ENCODE measurements at regions not wholly inside any gene's neighbourhood (a gene's known extent, or its start where the extent isn't known, plus 50 kb on each side); places are given as distances from the start of the nearest gene placed in this dataset.

GRCh38 chr7:81327468-81328266, 408.8 kb upstream of the SEMA3C start:
- DNase-seq (no peak), ATAC-seq (no peak)
- H3K27me3 Mint-ChIP-seq = no peaks in the 10 kb centered on the region
- H3K4me3 Mint-ChIP-seq = no peak overlapping the region
- intact Hi-C loops (cut with DNase I, micrococcal nuclease) = no loop called here
- ChIA-PET CTCF (interaction anchor here (0.6 kb wide), 1 partner anchor 474 kb away, joined by 3 read pairs; no protein-coding TSS in a partner anchor), POLR2A (no interaction called here)
- H3K4me1 Mint-ChIP-seq = no peaks in the 10 kb centered on the region
- no peaks in the 10 kb centered on the region for H3K36me3 Mint-ChIP-seq (ENCODE audit: low read depth)
- H3K9me3 Mint-ChIP-seq (ENCODE audit: low read depth) = no peaks in the 10 kb centered on the region
- no peak overlapping the region for H3K27ac Mint-ChIP-seq

GRCh38 chr7:81321949-81322348, 403.1 kb upstream of the SEMA3C start:
- no peaks in the 10 kb centered on the region for H3K36me3 Mint-ChIP-seq (ENCODE audit: low read depth)
- CTCF ChIA-PET = no interaction called here
- ATAC-seq = no peak

GRCh38 chr7:81317741-81318140, 398.9 kb upstream of the SEMA3C start:
- Mint-ChIP-seq H3K36me3 (ENCODE audit: low read depth) (no peaks in the 10 kb centered on the region), H3K27me3 (no peaks in the 10 kb centered on the region), H3K27ac (no peak overlapping the region), H3K9me3 (ENCODE audit: low read depth) (no peaks in the 10 kb centered on the region), H3K4me3 (no peak overlapping the region), H3K4me1 (no peaks in the 10 kb centered on the region)
- CTCF ChIA-PET = no interaction called here
- DNase-seq (no peak), ATAC-seq (no peak)
- POLR2A ChIA-PET = no interaction called here
- intact Hi-C loops (cut with DNase I, micrococcal nuclease) = no loop called here

More at GRCh38 chr7:81321949-81322348, 403.1 kb upstream of the SEMA3C start:
- no peaks in the 10 kb centered on the region for H3K4me1 Mint-ChIP-seq
- H3K9me3 Mint-ChIP-seq (ENCODE audit: low read depth) = no peaks in the 10 kb centered on the region
- no peak for DNase-seq
- H3K4me3 Mint-ChIP-seq = no peak overlapping the region
- POLR2A ChIA-PET = no interaction called here
- intact Hi-C loops (cut with DNase I, micrococcal nuclease) = no loop called here
- H3K27me3 Mint-ChIP-seq = no peaks in the 10 kb centered on the region
- H3K27ac Mint-ChIP-seq = no peak overlapping the region

- Mint-ChIP-seq H3K9me3 (ENCODE audit: low read depth) (no peaks in the 10 kb centered on the region), H3K4me3 (no peak overlapping the region), H3K4me1 (no peaks in the 10 kb centered on the region), H3K27me3 (no peaks in the 10 kb centered on the region), H3K36me3 (ENCODE audit: low read depth) (no peaks in the 10 kb centered on the region), H3K27ac (no peak overlapping the region)
- no peak for DNase-seq
- CTCF ChIA-PET = no interaction called here
- POLR2A ChIA-PET = no interaction called here
- intact Hi-C loops (cut with DNase I, micrococcal nuclease) = no loop called here
- ATAC-seq = no peak
Observed at GRCh38 chr7:81308643-81309322, 389.9 kb upstream of the SEMA3C start.

GRCh38 chr7:81301815-81302214, 383.0 kb upstream of the SEMA3C start:
- Mint-ChIP-seq H3K36me3 (ENCODE audit: low read depth) (no peaks in the 10 kb centered on the region), H3K27me3 (no peaks in the 10 kb centered on the region), H3K4me3 (no peak overlapping the region), H3K27ac (no peak overlapping the region), H3K4me1 (no peaks in the 10 kb centered on the region), H3K9me3 (ENCODE audit: low read depth) (peaks cover 2% of the 10 kb centered on the region)
- no peak for DNase-seq
- ATAC-seq = no peak
- intact Hi-C loops (cut with DNase I, micrococcal nuclease) = no loop called here
- POLR2A ChIA-PET = no interaction called here
- CTCF ChIA-PET = no interaction called here

- H3K36me3 Mint-ChIP-seq (ENCODE audit: low read depth) = no peaks in the 10 kb centered on the region
- ChIA-PET POLR2A (no interaction called here), CTCF (no interaction called here)
- ATAC-seq (no peak), DNase-seq (no peak)
- peaks cover 2% of the 10 kb centered on the region for H3K9me3 Mint-ChIP-seq (ENCODE audit: low read depth)
- no peak overlapping the region for H3K4me3 Mint-ChIP-seq
- H3K4me1 Mint-ChIP-seq = no peaks in the 10 kb centered on the region
- no peak overlapping the region for H3K27ac Mint-ChIP-seq
- H3K27me3 Mint-ChIP-seq = no peaks in the 10 kb centered on the region
- intact Hi-C loops (cut with DNase I, micrococcal nuclease) = no loop called here
Observed at GRCh38 chr7:81300753-81301152, 381.9 kb upstream of the SEMA3C start.

- Mint-ChIP-seq H3K27ac (no peak overlapping the region), H3K27me3 (no peaks in the 10 kb centered on the region), H3K9me3 (ENCODE audit: low read depth) (peaks cover 2% of the 10 kb centered on the region), H3K4me1 (no peaks in the 10 kb centered on the region), H3K4me3 (no peak overlapping the region), H3K36me3 (ENCODE audit: low read depth) (no peaks in the 10 kb centered on the region)
- no peak for ATAC-seq
- POLR2A ChIA-PET = interaction anchor here (0.6 kb wide), 1 partner anchor 137 kb away, joined by 3 read pairs; no protein-coding TSS in a partner anchor
- no peak for DNase-seq
- intact Hi-C loops (cut with DNase I, micrococcal nuclease) = no loop called here
- CTCF ChIA-PET = no interaction called here
Observed at GRCh38 chr7:81299711-81300110, 380.9 kb upstream of the SEMA3C start.

GRCh38 chr7:81298951-81299666, 380.3 kb upstream of the SEMA3C start:
- ChIA-PET POLR2A (interaction anchor here (0.6 kb wide), 1 partner anchor 138 kb away, joined by 3 read pairs; no protein-coding TSS in a partner anchor), CTCF (no interaction called here)
- Mint-ChIP-seq H3K4me3 (no peak overlapping the region), H3K27ac (no peak overlapping the region), H3K36me3 (ENCODE audit: low read depth) (no peaks in the 10 kb centered on the region), H3K4me1 (no peaks in the 10 kb centered on the region), H3K9me3 (ENCODE audit: low read depth) (peaks cover 2% of the 10 kb centered on the region), H3K27me3 (no peaks in the 10 kb centered on the region)
- peak; percentile 39 for ATAC-seq
- intact Hi-C loops (cut with DNase I, micrococcal nuclease) = no loop called here
- DNase-seq = no peak

GRCh38 chr7:81297317-81297716, 378.5 kb upstream of the SEMA3C start:
- peaks cover 2% of the 10 kb centered on the region for H3K9me3 Mint-ChIP-seq (ENCODE audit: low read depth)
- no peak for ATAC-seq
- intact Hi-C loops (cut with DNase I, micrococcal nuclease) = no loop called here
- no peaks in the 10 kb centered on the region for H3K36me3 Mint-ChIP-seq (ENCODE audit: low read depth)
- no peak for DNase-seq
- H3K4me3 Mint-ChIP-seq = no peak overlapping the region
- no peaks in the 10 kb centered on the region for H3K27me3 Mint-ChIP-seq
- no peak overlapping the region for H3K27ac Mint-ChIP-seq
- CTCF ChIA-PET = no interaction called here
- POLR2A ChIA-PET = no interaction called here
- no peaks in the 10 kb centered on the region for H3K4me1 Mint-ChIP-seq

GRCh38 chr7:81296726-81297125, 377.9 kb upstream of the SEMA3C start:
- intact Hi-C loops (cut with DNase I, micrococcal nuclease) = no loop called here
- H3K4me3 Mint-ChIP-seq = no peak overlapping the region
- H3K27ac Mint-ChIP-seq = no peak overlapping the region
- DNase-seq (no peak), ATAC-seq (no peak)
- POLR2A ChIA-PET = no interaction called here
- CTCF ChIA-PET = no interaction called here
- H3K4me1 Mint-ChIP-seq = no peaks in the 10 kb centered on the region
- no peaks in the 10 kb centered on the region for H3K27me3 Mint-ChIP-seq
- H3K9me3 Mint-ChIP-seq (ENCODE audit: low read depth) = peaks cover 2% of the 10 kb centered on the region
- H3K36me3 Mint-ChIP-seq (ENCODE audit: low read depth) = no peaks in the 10 kb centered on the region

GRCh38 chr7:81294897-81295515, 376.2 kb upstream of the SEMA3C start:
- ChIA-PET POLR2A (no interaction called here), CTCF (no interaction called here)
- DNase-seq = no peak
- intact Hi-C loops (cut with DNase I, micrococcal nuclease) = no loop called here
- H3K4me1 Mint-ChIP-seq = no peaks in the 10 kb centered on the region
- H3K27me3 Mint-ChIP-seq = peaks cover under 1% of the 10 kb centered on the region
- no peak overlapping the region for H3K4me3 Mint-ChIP-seq
- H3K9me3 Mint-ChIP-seq (ENCODE audit: low read depth) = peaks cover 2% of the 10 kb centered on the region
- no peaks in the 10 kb centered on the region for H3K36me3 Mint-ChIP-seq (ENCODE audit: low read depth)
- no peak overlapping the region for H3K27ac Mint-ChIP-seq
- ATAC-seq = no peak

Data from activated CD4-positive, alpha-beta T cell treated with anti-CD3 and anti-CD28 coated beads for 36 hours (primary cell).